Ishikawa (cell line): ENCODE measurements at regions not wholly inside any gene's neighbourhood (a gene's known extent, or its start where the extent isn't known, plus 50 kb on each side); places are given as distances from the start of the nearest gene placed in this dataset.

ENCODE experiments used
- EP300 ChIP-seq: IDR thresholded peaks from 2 replicates; pipeline ENCODE4 v1.6.1; 2012; ENCODE audit warnings: borderline replicate concordance
- RAD21 ChIP-seq: IDR thresholded peaks from 2 replicates; pipeline ENCODE4 v1.6.1; 2012; ENCODE audit warnings: low read depth
- TAF1 ChIP-seq: IDR thresholded peaks from 2 replicates; pipeline ENCODE4 v1.6.1; 2012; ENCODE audit warnings: low read depth, mild to moderate bottlenecking
- TEAD4 ChIP-seq: IDR thresholded peaks from 2 replicates; pipeline ENCODE4 v1.6.1; 2012
- ZBTB7A ChIP-seq: IDR thresholded peaks from 2 replicates; pipeline ENCODE4 v1.6.1; 2012; ENCODE audit warnings: low read depth
- TF ChIP-seq, protein P1 (sequence below): IDR thresholded peaks from 2 replicates; pipeline ENCODE4 v1.6.1; 2012
- TF ChIP-seq, protein P2 (sequence below): IDR thresholded peaks from 2 replicates; pipeline ENCODE4 v1.6.1; 2012; ENCODE audit warnings: low read depth, mild to moderate bottlenecking
- TF ChIP-seq, protein P3 (sequence below): IDR thresholded peaks from 2 replicates; pipeline ENCODE4 v1.6.1; 2012

DNA sequence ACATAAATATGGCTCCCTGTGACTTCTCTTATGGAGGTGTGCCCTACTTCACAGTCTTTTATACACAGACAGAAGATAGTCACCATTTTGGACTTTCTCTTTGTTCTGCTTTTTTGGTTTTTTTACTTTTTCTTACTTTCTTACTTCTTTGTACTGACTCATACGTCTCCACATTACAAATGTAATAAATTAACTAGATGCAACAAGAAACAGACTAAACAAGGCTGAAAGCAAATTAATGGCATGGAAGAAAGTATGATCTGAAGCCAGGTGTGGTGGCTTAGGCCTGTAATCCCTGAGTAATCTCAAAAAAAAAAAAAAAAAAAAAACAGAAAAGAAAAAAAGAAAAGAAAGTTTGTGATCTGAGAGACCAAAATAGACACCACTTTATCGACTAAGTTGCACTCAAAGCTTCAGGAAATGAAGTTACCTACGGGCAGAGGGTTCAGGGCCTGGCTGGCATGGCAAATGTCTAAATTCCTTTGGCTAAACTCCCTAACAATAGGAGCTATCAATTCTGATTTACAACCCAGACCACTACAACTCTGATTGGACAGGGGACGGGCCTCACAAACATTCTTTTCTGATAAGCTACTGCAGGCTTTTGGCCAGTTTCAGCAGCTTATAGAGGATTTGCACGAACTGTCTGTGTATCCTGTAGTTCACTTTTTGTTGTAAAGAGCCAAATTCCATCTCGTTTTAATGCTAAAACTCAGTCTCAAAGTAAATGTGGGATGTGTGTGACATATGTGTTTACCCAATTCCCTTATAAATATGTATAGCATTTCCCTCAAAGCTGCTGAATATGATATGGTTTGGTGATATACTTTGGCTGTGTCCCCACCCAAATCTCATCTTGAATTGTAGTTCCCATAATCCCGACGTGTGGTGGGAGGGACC lies 129.1 kb downstream of the SEPTIN14 start:
- TF ChIP-seq, protein P1, sequence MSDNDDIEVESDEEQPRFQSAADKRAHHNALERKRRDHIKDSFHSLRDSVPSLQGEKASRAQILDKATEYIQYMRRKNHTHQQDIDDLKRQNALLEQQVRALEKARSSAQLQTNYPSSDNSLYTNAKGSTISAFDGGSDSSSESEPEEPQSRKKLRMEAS, result no peak
- peak; percentile 62 for TF ChIP-seq TEAD4
- TF ChIP-seq, protein P2, sequence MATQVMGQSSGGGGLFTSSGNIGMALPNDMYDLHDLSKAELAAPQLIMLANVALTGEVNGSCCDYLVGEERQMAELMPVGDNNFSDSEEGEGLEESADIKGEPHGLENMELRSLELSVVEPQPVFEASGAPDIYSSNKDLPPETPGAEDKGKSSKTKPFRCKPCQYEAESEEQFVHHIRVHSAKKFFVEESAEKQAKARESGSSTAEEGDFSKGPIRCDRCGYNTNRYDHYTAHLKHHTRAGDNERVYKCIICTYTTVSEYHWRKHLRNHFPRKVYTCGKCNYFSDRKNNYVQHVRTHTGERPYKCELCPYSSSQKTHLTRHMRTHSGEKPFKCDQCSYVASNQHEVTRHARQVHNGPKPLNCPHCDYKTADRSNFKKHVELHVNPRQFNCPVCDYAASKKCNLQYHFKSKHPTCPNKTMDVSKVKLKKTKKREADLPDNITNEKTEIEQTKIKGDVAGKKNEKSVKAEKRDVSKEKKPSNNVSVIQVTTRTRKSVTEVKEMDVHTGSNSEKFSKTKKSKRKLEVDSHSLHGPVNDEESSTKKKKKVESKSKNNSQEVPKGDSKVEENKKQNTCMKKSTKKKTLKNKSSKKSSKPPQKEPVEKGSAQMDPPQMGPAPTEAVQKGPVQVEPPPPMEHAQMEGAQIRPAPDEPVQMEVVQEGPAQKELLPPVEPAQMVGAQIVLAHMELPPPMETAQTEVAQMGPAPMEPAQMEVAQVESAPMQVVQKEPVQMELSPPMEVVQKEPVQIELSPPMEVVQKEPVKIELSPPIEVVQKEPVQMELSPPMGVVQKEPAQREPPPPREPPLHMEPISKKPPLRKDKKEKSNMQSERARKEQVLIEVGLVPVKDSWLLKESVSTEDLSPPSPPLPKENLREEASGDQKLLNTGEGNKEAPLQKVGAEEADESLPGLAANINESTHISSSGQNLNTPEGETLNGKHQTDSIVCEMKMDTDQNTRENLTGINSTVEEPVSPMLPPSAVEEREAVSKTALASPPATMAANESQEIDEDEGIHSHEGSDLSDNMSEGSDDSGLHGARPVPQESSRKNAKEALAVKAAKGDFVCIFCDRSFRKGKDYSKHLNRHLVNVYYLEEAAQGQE, result no peak
- peak; percentile 79 for TF ChIP-seq EP300
- TF ChIP-seq RAD21, result no peak
- TF ChIP-seq ZBTB7A, result no peak
- no peak for TF ChIP-seq TAF1
- TF ChIP-seq, protein P3, sequence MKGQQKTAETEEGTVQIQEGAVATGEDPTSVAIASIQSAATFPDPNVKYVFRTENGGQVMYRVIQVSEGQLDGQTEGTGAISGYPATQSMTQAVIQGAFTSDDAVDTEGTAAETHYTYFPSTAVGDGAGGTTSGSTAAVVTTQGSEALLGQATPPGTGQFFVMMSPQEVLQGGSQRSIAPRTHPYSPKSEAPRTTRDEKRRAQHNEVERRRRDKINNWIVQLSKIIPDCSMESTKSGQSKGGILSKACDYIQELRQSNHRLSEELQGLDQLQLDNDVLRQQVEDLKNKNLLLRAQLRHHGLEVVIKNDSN, result no peak
